Neural progenitor cell (in vitro differentiated cells): ENCODE measurements at regions not wholly inside any gene's neighbourhood (a gene's known extent, or its start where the extent isn't known, plus 50 kb on each side); places are given as distances from the start of the nearest gene placed in this dataset.

Experiments used
- DNase-seq: peaks from one replicate; pipeline ENCODE4 v3.0.0-alpha.2; 2016; ENCODE audit warnings: low spot score
- H2AFZ ChIP-seq: fragments of 200-600 bp; sonication (generic); replicated peaks from 2 replicates; pipeline ENCODE4 v1.6.1; 2016; ENCODE audit warnings: antibody characterized with exemption
- H3F3A ChIP-seq: fragments of 200-600 bp; sonication (generic); 2 replicates; pipeline ENCODE4 v1.6.1; 2016; ENCODE audit warnings: antibody characterized with exemption, low read depth
- H3K27ac ChIP-seq: fragments of 200-600 bp; sonication (generic); 2 replicates; pipeline ENCODE4 v1.5.1; 2016; ENCODE audit warnings: mild to moderate bottlenecking
- H3K27me3 ChIP-seq: fragments of 200-600 bp; sonication (generic); 2 replicates; pipeline ENCODE4 v1.6.1; 2016; ENCODE audit warnings: mild to moderate bottlenecking, moderate library complexity
- H3K36me3 ChIP-seq: fragments of 200-600 bp; sonication (generic); 2 replicates; pipeline ENCODE4 v1.5.1; 2016
- H3K4me1 ChIP-seq: fragments of 200-600 bp; sonication (generic); 2 replicates; pipeline ENCODE4 v1.6.1; 2016; ENCODE audit warnings: mixed run types
- H3K4me2 ChIP-seq: fragments of 200-600 bp; sonication (generic); 2 replicates; pipeline ENCODE4 v1.6.1; 2016
- H3K4me3 ChIP-seq: fragments of 200-600 bp; sonication (generic); 2 replicates; pipeline ENCODE4 v1.5.1; 2016
- H3K79me2 ChIP-seq: fragments of 200-600 bp; sonication (generic); 2 replicates; pipeline ENCODE4 v1.6.1; 2016; ENCODE audit warnings: low read depth
- H3K9ac ChIP-seq: fragments of 200-600 bp; sonication (generic); 2 replicates; pipeline ENCODE4 v1.6.1; 2016
- H3K9me3 ChIP-seq: fragments of 200-600 bp; sonication (generic); 2 replicates; pipeline ENCODE4 v1.5.1; 2016; ENCODE audit warnings: low read depth
- H4K20me1 ChIP-seq: fragments of 200-600 bp; sonication (generic); 2 replicates; pipeline ENCODE4 v1.6.1; 2016; ENCODE audit warnings: low read depth
- H3K27ac Mint-ChIP-seq: 3 replicates; pipeline ENCODE4 v1.8.0; 2021; ENCODE audit warnings: mixed read lengths
- H3K27me3 Mint-ChIP-seq: 2 replicates; pipeline ENCODE4 v1.8.0; 2022; ENCODE audit warnings: low read depth, mild to moderate bottlenecking, inconsistent platforms, moderate library complexity, mixed read lengths; ENCODE audit not compliant: insufficient read depth
- H3K36me3 Mint-ChIP-seq: 3 replicates; pipeline ENCODE4 v1.8.0; 2021; ENCODE audit warnings: mixed read lengths
- H3K4me1 Mint-ChIP-seq: 3 replicates; pipeline ENCODE4 v1.8.0; 2021; ENCODE audit warnings: mixed read lengths
- H3K4me3 Mint-ChIP-seq: 3 replicates; pipeline ENCODE4 v1.8.0; 2021; ENCODE audit warnings: mild to moderate bottlenecking, moderate library complexity, mixed read lengths
- H3K9me3 Mint-ChIP-seq: 3 replicates; pipeline ENCODE4 v1.8.0; 2020; ENCODE audit warnings: mixed read lengths
- EZH2 ChIP-seq: fragments of 200-600 bp; sonication (generic); IDR thresholded peaks from 2 replicates; pipeline ENCODE4 v1.6.1; 2017; ENCODE audit warnings: antibody characterized with exemption, mild to moderate bottlenecking, moderate library complexity
- EZH2phosphoT487 ChIP-seq: fragments of 200-600 bp; sonication (generic); IDR thresholded peaks from 2 replicates; pipeline ENCODE4 v1.6.1; 2017; ENCODE audit warnings: antibody characterized with exemption
- TF ChIP-seq, protein P1 (sequence below): fragments of 200-600 bp; sonication (generic); IDR thresholded peaks from 2 replicates; pipeline ENCODE4 v1.5.1; 2017; ENCODE audit warnings: antibody characterized with exemption, mild to moderate bottlenecking

DNA sequence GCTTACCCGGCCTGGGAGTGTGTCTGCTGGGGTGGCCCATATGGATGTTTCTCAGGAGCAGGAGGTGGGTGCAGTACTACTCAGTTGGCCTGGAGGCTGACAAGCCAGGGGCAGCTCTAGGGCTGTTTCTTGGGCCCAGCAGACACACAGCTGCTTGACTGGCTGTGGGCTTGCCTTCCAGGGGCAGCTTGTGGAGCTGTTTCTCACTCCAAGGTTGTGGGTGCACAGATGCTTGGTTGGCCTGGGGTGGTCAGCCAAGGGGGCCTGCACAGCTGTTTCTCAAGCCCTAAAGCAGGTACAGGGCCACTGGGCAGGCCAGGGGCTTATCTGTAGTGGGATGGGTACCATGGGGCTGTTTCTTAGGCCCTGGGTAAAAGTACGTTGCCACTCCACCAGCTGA, 1078.1 kb upstream of the ADGRL2 start:
- Mint-ChIP-seq H3K4me1 (no peaks in the 10 kb centered on the region), H3K4me3 (no peak overlapping the region), H3K27ac (no peak overlapping the region), H3K36me3 (no peaks in the 10 kb centered on the region), H3K9me3 (no peaks in the 10 kb centered on the region), H3K27me3 (peaks cover 1% of the 10 kb centered on the region)
- no peak overlapping the region for H3K9ac ChIP-seq
- H2AFZ ChIP-seq: no peak overlapping the region
- H3K27ac ChIP-seq: no peak overlapping the region
- TF ChIP-seq, protein P1, sequence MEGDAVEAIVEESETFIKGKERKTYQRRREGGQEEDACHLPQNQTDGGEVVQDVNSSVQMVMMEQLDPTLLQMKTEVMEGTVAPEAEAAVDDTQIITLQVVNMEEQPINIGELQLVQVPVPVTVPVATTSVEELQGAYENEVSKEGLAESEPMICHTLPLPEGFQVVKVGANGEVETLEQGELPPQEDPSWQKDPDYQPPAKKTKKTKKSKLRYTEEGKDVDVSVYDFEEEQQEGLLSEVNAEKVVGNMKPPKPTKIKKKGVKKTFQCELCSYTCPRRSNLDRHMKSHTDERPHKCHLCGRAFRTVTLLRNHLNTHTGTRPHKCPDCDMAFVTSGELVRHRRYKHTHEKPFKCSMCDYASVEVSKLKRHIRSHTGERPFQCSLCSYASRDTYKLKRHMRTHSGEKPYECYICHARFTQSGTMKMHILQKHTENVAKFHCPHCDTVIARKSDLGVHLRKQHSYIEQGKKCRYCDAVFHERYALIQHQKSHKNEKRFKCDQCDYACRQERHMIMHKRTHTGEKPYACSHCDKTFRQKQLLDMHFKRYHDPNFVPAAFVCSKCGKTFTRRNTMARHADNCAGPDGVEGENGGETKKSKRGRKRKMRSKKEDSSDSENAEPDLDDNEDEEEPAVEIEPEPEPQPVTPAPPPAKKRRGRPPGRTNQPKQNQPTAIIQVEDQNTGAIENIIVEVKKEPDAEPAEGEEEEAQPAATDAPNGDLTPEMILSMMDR: no peak
- TF ChIP-seq EZH2phosphoT487 (no peak), EZH2 (no peak)
- H3F3A ChIP-seq: no peaks in the 10 kb centered on the region
- no peaks in the 10 kb centered on the region for H3K79me2 ChIP-seq
- H3K4me2 ChIP-seq: no peak overlapping the region
- no peak for DNase-seq
- H3K27me3 ChIP-seq: no peaks in the 10 kb centered on the region
- H3K36me3 ChIP-seq: no peaks in the 10 kb centered on the region
- no peak overlapping the region for H3K4me3 ChIP-seq
- H3K9me3 ChIP-seq: no peaks in the 10 kb centered on the region
- H4K20me1 ChIP-seq: no peaks in the 10 kb centered on the region
- H3K4me1 ChIP-seq: no peaks in the 10 kb centered on the region

DNA sequence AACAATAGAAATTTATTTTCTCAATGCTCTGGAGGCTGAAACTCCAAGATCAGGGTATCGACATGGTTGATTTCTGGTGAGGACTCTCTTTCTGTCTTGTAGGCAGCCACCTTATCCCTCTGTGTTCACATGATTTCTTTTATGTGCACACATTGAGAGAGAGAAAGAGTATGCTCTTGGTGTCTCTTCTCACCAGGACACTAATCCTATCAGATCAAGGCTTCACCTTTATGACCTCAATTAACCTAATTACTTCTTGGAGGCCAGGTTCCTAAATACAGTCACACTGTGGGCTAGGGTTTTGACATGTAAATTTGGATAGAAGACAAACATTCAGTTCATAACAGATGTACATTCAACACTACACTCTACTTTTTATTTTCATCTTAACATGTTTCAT, 1094.2 kb upstream of the ADGRL2 start:
- H3K27ac ChIP-seq: no peak overlapping the region
- H3K27me3 Mint-ChIP-seq: no peaks in the 10 kb centered on the region
- peaks cover 6% of the 10 kb centered on the region for H3F3A ChIP-seq
- no peak overlapping the region for H2AFZ ChIP-seq
- no peaks in the 10 kb centered on the region for H3K79me2 ChIP-seq
- peaks cover 2% of the 10 kb centered on the region for H3K9me3 Mint-ChIP-seq
- no peak overlapping the region for H3K4me3 Mint-ChIP-seq
- H3K36me3 Mint-ChIP-seq: no peaks in the 10 kb centered on the region
- no peaks in the 10 kb centered on the region for H3K9me3 ChIP-seq
- no peaks in the 10 kb centered on the region for H3K27me3 ChIP-seq
- DNase-seq: peak; percentile 74
- no peak overlapping the region for H3K27ac Mint-ChIP-seq
- H3K36me3 ChIP-seq: no peaks in the 10 kb centered on the region
- peaks cover 15% of the 10 kb centered on the region for H3K4me1 Mint-ChIP-seq
- H3K4me3 ChIP-seq: no peak overlapping the region
- H4K20me1 ChIP-seq: no peaks in the 10 kb centered on the region
- TF ChIP-seq EZH2: no peak
- TF ChIP-seq, protein P1: no peak
- peak; percentile 88 for TF ChIP-seq EZH2phosphoT487
- peaks cover 25% of the 10 kb centered on the region for H3K4me1 ChIP-seq
- peak overlapping the region; percentile 53 for H3K4me2 ChIP-seq
- H3K9ac ChIP-seq: no peak overlapping the region

DNA sequence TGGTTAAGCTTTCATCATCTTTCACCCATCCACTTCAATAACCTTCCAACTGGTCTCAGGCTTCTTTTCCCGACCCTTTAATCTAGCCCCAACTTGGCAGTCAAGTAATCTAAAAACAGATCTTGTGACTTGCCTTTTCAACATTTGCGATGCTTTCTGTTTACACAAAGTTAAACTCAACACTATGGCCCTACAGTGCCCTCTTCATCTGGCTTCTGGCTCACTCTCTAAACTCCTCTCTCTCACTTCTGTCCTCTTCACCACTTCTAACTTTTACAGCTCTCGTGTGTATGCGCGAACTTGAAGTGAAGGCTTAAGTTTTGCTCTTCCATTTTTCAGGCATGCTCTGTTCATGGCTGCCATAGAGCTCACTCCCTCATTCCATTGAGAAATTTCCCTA, 1122.3 kb upstream of the ADGRL2 start:
- H3K4me2 ChIP-seq: no peak overlapping the region
- no peak for DNase-seq
- H4K20me1 ChIP-seq: no peaks in the 10 kb centered on the region
- no peaks in the 10 kb centered on the region for H3K79me2 ChIP-seq
- Mint-ChIP-seq H3K9me3 (no peaks in the 10 kb centered on the region), H3K4me3 (no peak overlapping the region), H3K27me3 (no peaks in the 10 kb centered on the region), H3K27ac (no peak overlapping the region), H3K36me3 (no peaks in the 10 kb centered on the region), H3K4me1 (peaks cover 26% of the 10 kb centered on the region)
- H2AFZ ChIP-seq: no peak overlapping the region
- no peak overlapping the region for H3K9ac ChIP-seq
- H3F3A ChIP-seq: no peaks in the 10 kb centered on the region
- H3K36me3 ChIP-seq: no peaks in the 10 kb centered on the region
- no peak overlapping the region for H3K27ac ChIP-seq
- H3K9me3 ChIP-seq: no peaks in the 10 kb centered on the region
- H3K27me3 ChIP-seq: no peaks in the 10 kb centered on the region
- H3K4me3 ChIP-seq: no peak overlapping the region
- no peak for TF ChIP-seq EZH2
- TF ChIP-seq EZH2phosphoT487: no peak
- peaks cover 22% of the 10 kb centered on the region for H3K4me1 ChIP-seq

DNA sequence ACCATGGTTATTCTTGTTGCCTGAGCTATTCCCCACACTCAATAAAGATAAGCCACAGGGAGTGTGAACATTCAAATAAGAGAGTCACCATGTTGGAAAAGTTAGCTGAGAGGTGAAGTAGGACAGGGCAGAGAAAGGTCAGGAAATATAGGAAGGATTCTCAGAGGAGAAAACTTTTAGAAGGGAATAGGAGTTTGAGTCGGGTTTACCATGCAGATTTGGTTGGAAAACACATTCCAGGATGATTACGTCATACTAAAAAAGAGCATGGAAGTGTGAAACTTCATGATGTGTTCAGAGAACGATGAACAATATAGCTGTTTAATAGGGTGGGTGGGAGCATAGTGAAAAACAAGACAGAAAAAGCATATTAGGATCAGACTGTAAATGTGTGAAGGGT, 1125.3 kb upstream of the ADGRL2 start:
- TF ChIP-seq EZH2: no peak
- TF ChIP-seq, protein P1: no peak
- TF ChIP-seq EZH2phosphoT487: no peak
- H3K27me3 Mint-ChIP-seq: no peaks in the 10 kb centered on the region
- H3K9ac ChIP-seq: no peak overlapping the region

More for the DNA sequence above, 1125.3 kb upstream of the ADGRL2 start:
- Histone ChIP-seq H3K36me3 (no peaks in the 10 kb centered on the region), H3F3A (no peaks in the 10 kb centered on the region), H3K4me2 (no peak overlapping the region), H3K27ac (no peak overlapping the region), H3K79me2 (no peaks in the 10 kb centered on the region), H3K4me3 (no peak overlapping the region), H2AFZ (peak overlapping the region; percentile 75), H3K4me1 (peaks cover 22% of the 10 kb centered on the region), H3K27me3 (no peaks in the 10 kb centered on the region), H4K20me1 (no peaks in the 10 kb centered on the region), H3K9me3 (no peaks in the 10 kb centered on the region)
- no peak for DNase-seq
- no peaks in the 10 kb centered on the region for H3K9me3 Mint-ChIP-seq
- H3K27ac Mint-ChIP-seq: peak overlapping the region; percentile 0
- H3K36me3 Mint-ChIP-seq: no peaks in the 10 kb centered on the region
- H3K4me3 Mint-ChIP-seq: no peak overlapping the region
- peaks cover 21% of the 10 kb centered on the region for H3K4me1 Mint-ChIP-seq
